ENCODE measurements at regions not wholly inside any gene's neighbourhood (a gene's known extent, or its start where the extent isn't known, plus 50 kb on each side); places are given as distances from the start of the nearest gene placed in this dataset.

GRCh38 chr1:104488296-104489015 lies 738.8 kb downstream of the AMY1C start:
- DNase-seq (ENCODE audit: low read depth in 1 of 2, low spot score in 1 of 2), result no peak
- no peak for TF ChIP-seq CTCF (IDR thresholded peaks at IDR 0.05; ENCODE audit: low read depth, low read length)
- Histone ChIP-seq H3K9me3 (ENCODE audit: low read depth) (no peaks in the 10 kb centered on the region), H3K36me3 (no peaks in the 10 kb centered on the region), H3K27me3 (no peaks in the 10 kb centered on the region), H3K4me3 (no peak overlapping the region), H3K27ac (no peak overlapping the region), H3K4me1 (ENCODE audit: low read depth) (no peaks in the 10 kb centered on the region)

DNA sequence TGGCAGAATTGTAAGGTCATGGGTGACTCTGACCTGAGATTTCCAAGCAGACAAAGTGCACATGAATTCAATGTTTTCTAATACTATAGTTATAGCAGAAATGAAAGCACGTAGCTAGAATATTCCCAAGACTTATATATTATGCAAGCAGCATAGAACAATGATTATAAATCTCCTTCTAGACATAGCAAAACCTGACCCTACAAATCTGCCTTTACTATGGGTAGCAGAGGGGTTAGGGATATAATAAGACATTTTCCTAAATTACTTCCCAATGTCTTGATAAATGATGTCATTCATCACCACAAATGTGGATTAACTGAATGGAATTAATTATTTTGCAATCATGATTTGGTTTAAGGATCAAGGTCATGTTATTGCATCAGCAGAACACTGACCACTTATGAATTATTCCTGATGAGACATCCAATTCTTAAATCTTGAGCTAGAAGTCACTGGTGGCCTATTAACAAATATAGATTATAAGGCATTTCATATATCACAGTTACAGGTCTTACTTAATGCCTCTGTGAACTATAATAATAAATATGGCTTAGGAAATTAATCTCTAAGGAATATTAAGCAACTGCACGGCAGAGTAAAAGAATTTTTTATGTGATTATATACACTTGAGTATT lies 776.6 kb downstream of the AMY1C start:
- DNase-seq (ENCODE audit: low read depth in 1 of 2, low spot score in 1 of 2), result no peak
- Histone ChIP-seq H3K27ac (no peak overlapping the region), H3K4me3 (no peak overlapping the region), H3K4me1 (ENCODE audit: low read depth) (no peaks in the 10 kb centered on the region), H3K27me3 (no peaks in the 10 kb centered on the region), H3K36me3 (no peaks in the 10 kb centered on the region), H3K9me3 (ENCODE audit: low read depth) (no peaks in the 10 kb centered on the region)
- TF ChIP-seq CTCF (IDR thresholded peaks at IDR 0.05; ENCODE audit: low read depth, low read length), result no peak

- Histone ChIP-seq H3K4me1 (ENCODE audit: low read depth) (no peaks in the 10 kb centered on the region), H3K36me3 (no peaks in the 10 kb centered on the region), H3K27me3 (no peaks in the 10 kb centered on the region), H3K9me3 (ENCODE audit: low read depth) (no peaks in the 10 kb centered on the region), H3K4me3 (no peak overlapping the region), H3K27ac (no peak overlapping the region)
- DNase-seq (ENCODE audit: low read depth in 1 of 2, low spot score in 1 of 2), result no peak
- TF ChIP-seq CTCF (IDR thresholded peaks at IDR 0.05; ENCODE audit: low read depth, low read length), result no peak
These were observed 782.3 kb downstream of the AMY1C start for GRCh38 chr1:104531990-104532389.

DNA sequence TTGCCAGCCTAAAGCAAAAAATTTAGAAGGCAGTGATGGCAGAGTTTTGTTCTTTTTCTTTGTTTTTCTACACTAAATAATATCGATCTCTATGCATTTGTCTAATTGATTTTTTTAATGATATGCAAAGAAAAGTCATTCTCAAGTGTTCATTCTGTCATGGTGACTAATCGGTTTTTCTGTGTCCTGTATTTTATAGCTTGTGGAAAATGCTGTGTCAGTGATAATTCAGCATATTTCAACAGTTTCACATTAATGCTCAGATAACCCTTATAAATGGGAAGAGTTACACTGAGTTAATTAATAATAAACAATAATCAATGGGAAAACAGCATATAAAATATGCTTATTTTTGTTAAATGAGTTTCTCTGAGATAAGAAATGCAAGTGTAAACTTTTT lies 824.9 kb downstream of the AMY1C start:
- TF ChIP-seq CTCF (IDR thresholded peaks at IDR 0.05; ENCODE audit: low read depth, low read length), result no peak
- Histone ChIP-seq H3K27me3 (no peaks in the 10 kb centered on the region), H3K9me3 (ENCODE audit: low read depth) (no peaks in the 10 kb centered on the region), H3K36me3 (no peaks in the 10 kb centered on the region), H3K4me3 (no peak overlapping the region), H3K4me1 (ENCODE audit: low read depth) (no peaks in the 10 kb centered on the region), H3K27ac (no peak overlapping the region)
- DNase-seq (ENCODE audit: low read depth in 1 of 2, low spot score in 1 of 2), result no peak

- H3K4me1 ChIP-seq (ENCODE audit: low read depth), result no peaks in the 10 kb centered on the region
- TF ChIP-seq CTCF (IDR thresholded peaks at IDR 0.05; ENCODE audit: low read depth, low read length), result no peak
- no peak overlapping the region for H3K27ac ChIP-seq
- H3K9me3 ChIP-seq (ENCODE audit: low read depth), result no peaks in the 10 kb centered on the region
- H3K4me3 ChIP-seq, result no peak overlapping the region
- H3K27me3 ChIP-seq, result no peaks in the 10 kb centered on the region
- DNase-seq (ENCODE audit: low read depth in 1 of 2, low spot score in 1 of 2), result no peak
- no peaks in the 10 kb centered on the region for H3K36me3 ChIP-seq
These were observed 843.2 kb downstream of the AMY1C start for GRCh38 chr1:104592926-104593325.

All from cardiac muscle cell (in vitro differentiated cells and primary cell).